GM18873 (cell line): ENCODE measurements at regions not wholly inside any gene's neighbourhood (a gene's known extent, or its start where the extent isn't known, plus 50 kb on each side); places are given as distances from the start of the nearest gene placed in this dataset.

Experiments
- ATAC-seq: cut with Tn5 transposase; IDR thresholded peaks from one replicate; pipeline ENCODE4 v1.9.1; 2021; ENCODE audit warnings: mild to moderate bottlenecking, moderate library complexity, moderate number of reproducible peaks; ENCODE audit not compliant: unreplicated experiment, low FRiP score

- ATAC-seq: no peak
Measured at GRCh38 chr17:77437747-77438146, 297.0 kb downstream of the SEC14L1 start.

- no peak for ATAC-seq
Measured at GRCh38 chr17:77438241-77439188, 297.7 kb downstream of the SEC14L1 start.

- no peak for ATAC-seq
Measured at GRCh38 chr17:77439189-77440018, 298.6 kb downstream of the SEC14L1 start.

GRCh38 chr17:77440560-77440981, 299.8 kb downstream of the SEC14L1 start:
- no peak for ATAC-seq

- peak; percentile 50 for ATAC-seq
Measured at GRCh38 chr17:77441130-77441920, 300.6 kb downstream of the SEC14L1 start.

- no peak for ATAC-seq
Measured at GRCh38 chr17:77441940-77442339, 301.2 kb downstream of the SEC14L1 start.

- ATAC-seq: no peak
Measured at GRCh38 chr17:77442976-77443747, 302.4 kb downstream of the SEC14L1 start.

GRCh38 chr17:77443748-77444260, 303.0 kb downstream of the SEC14L1 start:
- no peak for ATAC-seq

- ATAC-seq: no peak
Measured at GRCh38 chr17:77444628-77444983, 303.8 kb downstream of the SEC14L1 start.

- ATAC-seq: peak; percentile 30
Measured at GRCh38 chr17:77444984-77445759, 304.4 kb downstream of the SEC14L1 start.

GRCh38 chr17:77445760-77446532, 305.2 kb downstream of the SEC14L1 start:
- ATAC-seq: no peak

GRCh38 chr17:77446940-77447634, 306.3 kb downstream of the SEC14L1 start:
- ATAC-seq: no peak

- ATAC-seq: no peak
Measured at GRCh38 chr17:77449373-77449907, 308.7 kb downstream of the SEC14L1 start.

- ATAC-seq: no peak
Measured at GRCh38 chr17:77449908-77450741, 309.4 kb downstream of the SEC14L1 start.

GRCh38 chr17:77450742-77451244, 310.0 kb downstream of the SEC14L1 start:
- no peak for ATAC-seq

GRCh38 chr17:77451245-77451893, 310.6 kb downstream of the SEC14L1 start:
- no peak for ATAC-seq
